C1 segment of cervical spinal cord (tissue), 14 donors: ENCODE measurements at regions not wholly inside any gene's neighbourhood (a gene's known extent, or its start where the extent isn't known, plus 50 kb on each side); places are given as distances from the start of the nearest gene placed in this dataset.
"Not testable (repeated sequence)": the region's sequence is repeated elsewhere in the genome, so short reads cannot be mapped to it uniquely, and the experiment has no call there.

Experiments used
- DNase-seq, 14 donors: peaks; one replicate each; lab custom pipeline; 2025; lab: John Stamatoyannopoulos, UW

GRCh38 chr7:42685911-42686310, 226.0 kb downstream of the C7orf25 start:
- DNase-seq, result no peak

GRCh38 chr7:42677751-42678699, 233.8 kb downstream of the C7orf25 start:
- DNase-seq, result no peak

- DNase-seq, result no peak
These were observed 237.3 kb downstream of the C7orf25 start for GRCh38 chr7:42674541-42674940.

GRCh38 chr7:42673951-42674350, 237.9 kb downstream of the C7orf25 start:
- no peak for DNase-seq

GRCh38 chr7:42672339-42672999, 239.4 kb downstream of the C7orf25 start:
- DNase-seq, result no peak

- no peak for DNase-seq
These were observed 240.2 kb downstream of the C7orf25 start for GRCh38 chr7:42671627-42672026.

GRCh38 chr7:42666994-42667393, 244.9 kb downstream of the C7orf25 start:
- DNase-seq, result no peak

- DNase-seq, result no peak
These were observed 249.0 kb downstream of the C7orf25 start for GRCh38 chr7:42662862-42663261.

GRCh38 chr7:42661312-42661711, 250.6 kb downstream of the C7orf25 start:
- DNase-seq, result no peak

GRCh38 chr7:42650701-42651100, 261.2 kb downstream of the C7orf25 start:
- peak in 1 of 14 donors; percentile 22 for DNase-seq

GRCh38 chr7:42650171-42650570, 261.7 kb downstream of the C7orf25 start:
- peak in 1 of 14 donors; percentile 3 for DNase-seq

- no peak for DNase-seq
These were observed 266.0 kb downstream of the C7orf25 start for GRCh38 chr7:42645906-42646305.

- DNase-seq, result no peak
These were observed 269.2 kb downstream of the C7orf25 start for GRCh38 chr7:42642699-42643098.

- no peak for DNase-seq
These were observed 271.9 kb downstream of the C7orf25 start for GRCh38 chr7:42639930-42640329.

GRCh38 chr7:42636380-42636779, 275.5 kb downstream of the C7orf25 start:
- DNase-seq, result not testable (repeated sequence)

- DNase-seq, result no peak
These were observed 283.8 kb downstream of the C7orf25 start for GRCh38 chr7:42628054-42628453.

- no peak for DNase-seq
These were observed 284.2 kb downstream of the C7orf25 start for GRCh38 chr7:42627626-42628025.

GRCh38 chr7:42627101-42627500, 284.8 kb downstream of the C7orf25 start:
- no peak for DNase-seq

GRCh38 chr7:42625421-42625820, 286.4 kb downstream of the C7orf25 start:
- no peak for DNase-seq

GRCh38 chr7:42624471-42624870, 287.4 kb downstream of the C7orf25 start:
- no peak for DNase-seq

GRCh38 chr7:42621543-42622219, 290.2 kb downstream of the C7orf25 start:
- DNase-seq, result no peak

GRCh38 chr7:42618651-42619360, 293.1 kb downstream of the C7orf25 start:
- no peak for DNase-seq
